A204.1 (cell line): ENCODE measurements at regions not wholly inside any gene's neighbourhood (a gene's known extent, or its start where the extent isn't known, plus 50 kb on each side); places are given as distances from the start of the nearest gene placed in this dataset.
"Not testable (repeated sequence)": the region's sequence is repeated elsewhere in the genome, so short reads cannot be mapped to it uniquely, and the experiment has no call there.

ENCODE experiments used
- FAIRE-seq: peaks from 2 replicates; lab custom pipeline; 2012; peaks lifted over from hg19 to GRCh38; lab: Jason Lieb, UNC

GRCh38 chr13:22848539-22849052, 332.2 kb upstream of the SGCG start:
- FAIRE-seq: no peak

GRCh38 chr13:22855926-22856325, 324.9 kb upstream of the SGCG start:
- no peak for FAIRE-seq

- FAIRE-seq: not testable (repeated sequence)
Measured at GRCh38 chr13:22858980-22859379, 321.8 kb upstream of the SGCG start.

- FAIRE-seq: not testable (repeated sequence)
Measured at GRCh38 chr13:22859411-22859810, 321.4 kb upstream of the SGCG start.

GRCh38 chr13:22861958-22862466, 318.8 kb upstream of the SGCG start:
- no peak for FAIRE-seq

GRCh38 chr13:22862478-22862877, 318.3 kb upstream of the SGCG start:
- no peak for FAIRE-seq

GRCh38 chr13:22866221-22866620, 314.6 kb upstream of the SGCG start:
- FAIRE-seq: no peak

GRCh38 chr13:22871231-22871630, 309.5 kb upstream of the SGCG start:
- FAIRE-seq: no peak

GRCh38 chr13:22874839-22875238, 305.9 kb upstream of the SGCG start:
- no peak for FAIRE-seq

GRCh38 chr13:22877421-22877820, 303.4 kb upstream of the SGCG start:
- no peak for FAIRE-seq

GRCh38 chr13:22880741-22881720, 299.7 kb upstream of the SGCG start:
- no peak for FAIRE-seq

GRCh38 chr13:22881721-22882608, 298.8 kb upstream of the SGCG start:
- FAIRE-seq: not testable (repeated sequence)

- no peak for FAIRE-seq
Measured at GRCh38 chr13:22883262-22883840, 297.4 kb upstream of the SGCG start.

GRCh38 chr13:22883956-22884355, 296.8 kb upstream of the SGCG start:
- FAIRE-seq: no peak

GRCh38 chr13:22886061-22886460, 294.7 kb upstream of the SGCG start:
- FAIRE-seq: not testable (repeated sequence)

GRCh38 chr13:22889376-22889775, 291.4 kb upstream of the SGCG start:
- not testable (repeated sequence) for FAIRE-seq

GRCh38 chr13:22893204-22893603, 287.6 kb upstream of the SGCG start:
- FAIRE-seq: no peak

- FAIRE-seq: no peak
Measured at GRCh38 chr13:22893777-22894176, 287.0 kb upstream of the SGCG start.

- FAIRE-seq: no peak
Measured at GRCh38 chr13:22897571-22898314, 283.0 kb upstream of the SGCG start.

- not testable (repeated sequence) for FAIRE-seq
Measured at GRCh38 chr13:22900416-22900951, 280.3 kb upstream of the SGCG start.

- FAIRE-seq: no peak
Measured at GRCh38 chr13:22903301-22903700, 277.5 kb upstream of the SGCG start.
